ENCODE measurements at regions not wholly inside any gene's neighbourhood (a gene's known extent, or its start where the extent isn't known, plus 50 kb on each side); places are given as distances from the start of the nearest gene placed in this dataset.

- no peak for TF ChIP-seq ZNF555 (tag by site-specific recombination; conservative IDR thresholded peaks at IDR 0.05)
- no peak for TF ChIP-seq ELK4 (IDR thresholded peaks at IDR 0.05; ENCODE audit: borderline replicate concordance, low read depth, low read length)
- no peak for TF ChIP-seq ZNF174 (tag by site-specific recombination; IDR thresholded peaks at IDR 0.05)
- no peak for TF ChIP-seq ZNF561 (tag by site-specific recombination; IDR thresholded peaks at IDR 0.05; ENCODE audit: borderline replicate concordance)
- TF ChIP-seq ZNF610 (tag by site-specific recombination; IDR thresholded peaks at IDR 0.05; ENCODE audit: borderline replicate concordance) = no peak
- TF ChIP-seq ZNF404 (tag by site-specific recombination; IDR thresholded peaks at IDR 0.05) = no peak
- TF ChIP-seq CTCF (tag by site-specific recombination; IDR thresholded peaks at IDR 0.05) = peak; percentile 45; the same call in 1 of the 2 replicates
- no peak for TF ChIP-seq ZNF138 (tag by site-specific recombination; IDR thresholded peaks at IDR 0.05; ENCODE audit: borderline replicate concordance)
- peak; percentile 51; the same call in 1 of the 2 replicates for TF ChIP-seq PRDM1 (tag by site-specific recombination; IDR thresholded peaks at IDR 0.05)
- TF ChIP-seq ZNF324 (tag by site-specific recombination; IDR thresholded peaks at IDR 0.05) = no peak
- no peak for TF ChIP-seq ZNF433 (tag by site-specific recombination; IDR thresholded peaks at IDR 0.05; ENCODE audit: low read depth)
- TF ChIP-seq INSM2 (tag by site-specific recombination; IDR thresholded peaks at IDR 0.05) = no peak
- no peak for TF ChIP-seq ZNF24 (tag by site-specific recombination; IDR thresholded peaks at IDR 0.05)
- TF ChIP-seq ZNF658 (tag by site-specific recombination; IDR thresholded peaks at IDR 0.05) = no peak
- no peak for TF ChIP-seq TCF7L2 (IDR thresholded peaks at IDR 0.05; ENCODE audit: borderline replicate concordance, low read depth, low read length)
- TF ChIP-seq ZNF426 (tag by site-specific recombination; IDR thresholded peaks at IDR 0.05) = no peak
- no peak for TF ChIP-seq HOXD13 (CRISPR knock-in tag; IDR thresholded peaks at IDR 0.05; ENCODE audit: borderline replicate concordance)
- no peak for TF ChIP-seq ZNF416 (tag by site-specific recombination; IDR thresholded peaks at IDR 0.05)
- peak; percentile 77 for TF ChIP-seq ZNF654 (tag by site-specific recombination; IDR thresholded peaks at IDR 0.05; ENCODE audit: low read depth)
Observed at GRCh38 chr1:163410073-163410999, 88.6 kb downstream of the NUF2 start (continued).

DNA sequence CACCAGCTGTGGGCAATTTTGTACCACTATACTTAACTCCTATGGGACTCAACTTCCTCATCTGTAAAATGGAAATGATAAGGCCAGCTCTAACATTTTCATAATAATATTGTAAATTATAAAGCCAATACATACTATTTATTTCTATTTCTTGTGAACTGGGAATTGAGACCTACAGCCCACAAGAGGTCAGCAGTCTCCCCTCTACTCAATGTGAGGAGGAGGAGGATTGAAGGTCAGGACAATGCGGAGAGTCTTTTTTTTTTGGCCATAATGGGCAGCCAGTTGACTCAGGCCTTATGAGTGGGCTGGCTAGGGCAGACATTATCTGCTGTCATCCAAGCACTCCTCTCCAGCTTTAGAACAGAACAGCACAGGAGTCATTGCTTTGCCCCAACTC is 90.5 kb downstream of the NUF2 start:
- Histone ChIP-seq H3K9me3 (ENCODE audit: control insufficient read depth, insufficient read depth, low read depth, low read length) (no peaks in the 10 kb centered on the region; the same call in 1 of the 2 replicates), H3K4me1 (ENCODE audit: control insufficient read depth, insufficient read depth, low read length) (no peaks in the 10 kb centered on the region), H3K4me3 (ENCODE audit: low read depth, low read length) (no peak overlapping the region), H3K36me3 (ENCODE audit: control insufficient read depth in 2 of 2, insufficient read depth in 1 of 2, low read length in 2 of 2) (no peaks in the 10 kb centered on the region), H3K27ac (ENCODE audit: extremely low read depth, low read depth, low read length) (no peak overlapping the region)
- no peak for TF ChIP-seq REST (tag by site-specific recombination; IDR thresholded peaks at IDR 0.05)
- TF ChIP-seq, protein P1, sequence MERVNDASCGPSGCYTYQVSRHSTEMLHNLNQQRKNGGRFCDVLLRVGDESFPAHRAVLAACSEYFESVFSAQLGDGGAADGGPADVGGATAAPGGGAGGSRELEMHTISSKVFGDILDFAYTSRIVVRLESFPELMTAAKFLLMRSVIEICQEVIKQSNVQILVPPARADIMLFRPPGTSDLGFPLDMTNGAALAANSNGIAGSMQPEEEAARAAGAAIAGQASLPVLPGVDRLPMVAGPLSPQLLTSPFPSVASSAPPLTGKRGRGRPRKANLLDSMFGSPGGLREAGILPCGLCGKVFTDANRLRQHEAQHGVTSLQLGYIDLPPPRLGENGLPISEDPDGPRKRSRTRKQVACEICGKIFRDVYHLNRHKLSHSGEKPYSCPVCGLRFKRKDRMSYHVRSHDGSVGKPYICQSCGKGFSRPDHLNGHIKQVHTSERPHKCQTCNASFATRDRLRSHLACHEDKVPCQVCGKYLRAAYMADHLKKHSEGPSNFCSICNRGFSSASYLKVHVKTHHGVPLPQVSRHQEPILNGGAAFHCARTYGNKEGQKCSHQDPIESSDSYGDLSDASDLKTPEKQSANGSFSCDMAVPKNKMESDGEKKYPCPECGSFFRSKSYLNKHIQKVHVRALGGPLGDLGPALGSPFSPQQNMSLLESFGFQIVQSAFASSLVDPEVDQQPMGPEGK (tag by site-specific recombination; IDR thresholded peaks at IDR 0.05) = no peak
- TF ChIP-seq ZNF404 (tag by site-specific recombination; IDR thresholded peaks at IDR 0.05) = no peak
- TF ChIP-seq, protein P2, sequence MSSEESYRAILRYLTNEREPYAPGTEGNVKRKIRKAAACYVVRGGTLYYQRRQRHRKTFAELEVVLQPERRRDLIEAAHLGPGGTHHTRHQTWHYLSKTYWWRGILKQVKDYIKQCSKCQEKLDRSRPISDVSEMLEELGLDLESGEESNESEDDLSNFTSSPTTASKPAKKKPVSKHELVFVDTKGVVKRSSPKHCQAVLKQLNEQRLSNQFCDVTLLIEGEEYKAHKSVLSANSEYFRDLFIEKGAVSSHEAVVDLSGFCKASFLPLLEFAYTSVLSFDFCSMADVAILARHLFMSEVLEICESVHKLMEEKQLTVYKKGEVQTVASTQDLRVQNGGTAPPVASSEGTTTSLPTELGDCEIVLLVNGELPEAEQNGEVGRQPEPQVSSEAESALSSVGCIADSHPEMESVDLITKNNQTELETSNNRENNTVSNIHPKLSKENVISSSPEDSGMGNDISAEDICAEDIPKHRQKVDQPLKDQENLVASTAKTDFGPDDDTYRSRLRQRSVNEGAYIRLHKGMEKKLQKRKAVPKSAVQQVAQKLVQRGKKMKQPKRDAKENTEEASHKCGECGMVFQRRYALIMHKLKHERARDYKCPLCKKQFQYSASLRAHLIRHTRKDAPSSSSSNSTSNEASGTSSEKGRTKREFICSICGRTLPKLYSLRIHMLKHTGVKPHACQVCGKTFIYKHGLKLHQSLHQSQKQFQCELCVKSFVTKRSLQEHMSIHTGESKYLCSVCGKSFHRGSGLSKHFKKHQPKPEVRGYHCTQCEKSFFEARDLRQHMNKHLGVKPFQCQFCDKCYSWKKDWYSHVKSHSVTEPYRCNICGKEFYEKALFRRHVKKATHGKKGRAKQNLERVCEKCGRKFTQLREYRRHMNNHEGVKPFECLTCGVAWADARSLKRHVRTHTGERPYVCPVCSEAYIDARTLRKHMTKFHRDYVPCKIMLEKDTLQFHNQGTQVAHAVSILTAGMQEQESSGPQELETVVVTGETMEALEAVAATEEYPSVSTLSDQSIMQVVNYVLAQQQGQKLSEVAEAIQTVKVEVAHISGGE (tag by site-specific recombination; conservative IDR thresholded peaks at IDR 0.05; ENCODE audit: low read depth) = no peak
- CTCF ChIA-PET = interaction anchor here (0.6 to 1.3 kb wide), 6 partner anchors 18 to 1375 kb away, joined by 3 to 4 read pairs (median 3); no protein-coding TSS in a partner anchor
- POLR2A ChIA-PET = no interaction called here

All from HEK293 (cell line).